Neural cell (in vitro differentiated cells): ENCODE measurements at regions not wholly inside any gene's neighbourhood (a gene's known extent, or its start where the extent isn't known, plus 50 kb on each side); places are given as distances from the start of the nearest gene placed in this dataset.

Experiments used
- EP300 ChIP-seq: fragments of 450-650 bp; conservative IDR thresholded peaks from 2 replicates; pipeline ENCODE4 v1.6.1; 2014; ENCODE audit warnings: antibody characterized with exemption, mild to moderate bottlenecking, moderate library complexity; ENCODE audit not compliant: poor library complexity, severe bottlenecking
- EZH2 ChIP-seq: fragments of 200-600, 300-800 bp; shearing (Covaris generic), sonication (generic); IDR thresholded peaks from 2 replicates; pipeline ENCODE4 v1.6.1; 2014; ENCODE audit warnings: antibody characterized with exemption, low read length, borderline replicate concordance, mild to moderate bottlenecking; ENCODE audit not compliant: insufficient read depth, poor library complexity, severe bottlenecking
- POLR2AphosphoS5 ChIP-seq: IDR thresholded peaks from 2 replicates; pipeline ENCODE4 v1.6.1; 2012
- RAD21 ChIP-seq: fragments of 450-650 bp; conservative IDR thresholded peaks from 2 replicates; pipeline ENCODE4 v1.6.1; 2014; ENCODE audit warnings: antibody characterized with exemption, mild to moderate bottlenecking, moderate library complexity
- SMC3 ChIP-seq: fragments of 450-650 bp; conservative IDR thresholded peaks from 2 replicates; pipeline ENCODE4 v1.6.1; 2014; ENCODE audit warnings: antibody characterized with exemption, mild to moderate bottlenecking, moderate library complexity; ENCODE audit not compliant: poor library complexity
- TAF1 ChIP-seq: IDR thresholded peaks from 2 replicates; pipeline ENCODE4 v1.6.1; 2012; ENCODE audit warnings: low read depth
- TF ChIP-seq, protein P1 (sequence below): fragments of 450-650 bp; IDR thresholded peaks from 2 replicates; pipeline ENCODE4 v1.5.1; 2014; ENCODE audit warnings: antibody characterized with exemption, mild to moderate bottlenecking, moderate library complexity; ENCODE audit not compliant: poor library complexity, severe bottlenecking
- TF ChIP-seq, protein P2 (sequence below): IDR thresholded peaks from 2 replicates; pipeline ENCODE4 v1.6.1; 2012; ENCODE audit warnings: borderline replicate concordance

GRCh38 chr2:185417688-185418087, 320.9 kb upstream of the FSIP2 start:
- TF ChIP-seq, protein P1, sequence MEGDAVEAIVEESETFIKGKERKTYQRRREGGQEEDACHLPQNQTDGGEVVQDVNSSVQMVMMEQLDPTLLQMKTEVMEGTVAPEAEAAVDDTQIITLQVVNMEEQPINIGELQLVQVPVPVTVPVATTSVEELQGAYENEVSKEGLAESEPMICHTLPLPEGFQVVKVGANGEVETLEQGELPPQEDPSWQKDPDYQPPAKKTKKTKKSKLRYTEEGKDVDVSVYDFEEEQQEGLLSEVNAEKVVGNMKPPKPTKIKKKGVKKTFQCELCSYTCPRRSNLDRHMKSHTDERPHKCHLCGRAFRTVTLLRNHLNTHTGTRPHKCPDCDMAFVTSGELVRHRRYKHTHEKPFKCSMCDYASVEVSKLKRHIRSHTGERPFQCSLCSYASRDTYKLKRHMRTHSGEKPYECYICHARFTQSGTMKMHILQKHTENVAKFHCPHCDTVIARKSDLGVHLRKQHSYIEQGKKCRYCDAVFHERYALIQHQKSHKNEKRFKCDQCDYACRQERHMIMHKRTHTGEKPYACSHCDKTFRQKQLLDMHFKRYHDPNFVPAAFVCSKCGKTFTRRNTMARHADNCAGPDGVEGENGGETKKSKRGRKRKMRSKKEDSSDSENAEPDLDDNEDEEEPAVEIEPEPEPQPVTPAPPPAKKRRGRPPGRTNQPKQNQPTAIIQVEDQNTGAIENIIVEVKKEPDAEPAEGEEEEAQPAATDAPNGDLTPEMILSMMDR: no peak
- TF ChIP-seq SMC3 (no peak), EZH2 (no peak), EP300 (no peak), RAD21 (no peak), TAF1 (no peak), POLR2AphosphoS5 (no peak)
- TF ChIP-seq, protein P2, sequence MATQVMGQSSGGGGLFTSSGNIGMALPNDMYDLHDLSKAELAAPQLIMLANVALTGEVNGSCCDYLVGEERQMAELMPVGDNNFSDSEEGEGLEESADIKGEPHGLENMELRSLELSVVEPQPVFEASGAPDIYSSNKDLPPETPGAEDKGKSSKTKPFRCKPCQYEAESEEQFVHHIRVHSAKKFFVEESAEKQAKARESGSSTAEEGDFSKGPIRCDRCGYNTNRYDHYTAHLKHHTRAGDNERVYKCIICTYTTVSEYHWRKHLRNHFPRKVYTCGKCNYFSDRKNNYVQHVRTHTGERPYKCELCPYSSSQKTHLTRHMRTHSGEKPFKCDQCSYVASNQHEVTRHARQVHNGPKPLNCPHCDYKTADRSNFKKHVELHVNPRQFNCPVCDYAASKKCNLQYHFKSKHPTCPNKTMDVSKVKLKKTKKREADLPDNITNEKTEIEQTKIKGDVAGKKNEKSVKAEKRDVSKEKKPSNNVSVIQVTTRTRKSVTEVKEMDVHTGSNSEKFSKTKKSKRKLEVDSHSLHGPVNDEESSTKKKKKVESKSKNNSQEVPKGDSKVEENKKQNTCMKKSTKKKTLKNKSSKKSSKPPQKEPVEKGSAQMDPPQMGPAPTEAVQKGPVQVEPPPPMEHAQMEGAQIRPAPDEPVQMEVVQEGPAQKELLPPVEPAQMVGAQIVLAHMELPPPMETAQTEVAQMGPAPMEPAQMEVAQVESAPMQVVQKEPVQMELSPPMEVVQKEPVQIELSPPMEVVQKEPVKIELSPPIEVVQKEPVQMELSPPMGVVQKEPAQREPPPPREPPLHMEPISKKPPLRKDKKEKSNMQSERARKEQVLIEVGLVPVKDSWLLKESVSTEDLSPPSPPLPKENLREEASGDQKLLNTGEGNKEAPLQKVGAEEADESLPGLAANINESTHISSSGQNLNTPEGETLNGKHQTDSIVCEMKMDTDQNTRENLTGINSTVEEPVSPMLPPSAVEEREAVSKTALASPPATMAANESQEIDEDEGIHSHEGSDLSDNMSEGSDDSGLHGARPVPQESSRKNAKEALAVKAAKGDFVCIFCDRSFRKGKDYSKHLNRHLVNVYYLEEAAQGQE: no peak
